SK-N-SH (cell line): ENCODE measurements at regions not wholly inside any gene's neighbourhood (a gene's known extent, or its start where the extent isn't known, plus 50 kb on each side); places are given as distances from the start of the nearest gene placed in this dataset.
A peak's percentile ranks its signal among the peaks of the same experiment; 100 is the strongest.

Source experiments
- CTCF ChIA-PET: fragments of 300-600, 350-600 bp; formaldehyde crosslinking; extraction: SDS; loops from one replicate; lab custom pipeline; 2021; lab: Yijun Ruan, JAX
- POLR2A ChIA-PET: fragments of 350-600 bp; sonication (Branson Sonifier 250); formaldehyde crosslinking; extraction: SDS; loops from one replicate; lab custom pipeline; 2020; ENCODE audit warnings: antibody characterized with exemption, inconsistent platforms; lab: Yijun Ruan, JAX
- DNase-seq: peaks from one replicate; pipeline ENCODE4 v3.0.0; 2012
- H2AFZ ChIP-seq: fragments of 200-600 bp; sonication (generic); 2 replicates; pipeline ENCODE4 v1.8.1; 2016; ENCODE audit warnings: antibody characterized with exemption, mild to moderate bottlenecking, low read depth
- H3F3A ChIP-seq: fragments of 200-600 bp; sonication (generic); replicated peaks from 2 replicates; pipeline ENCODE3; 2016; ENCODE audit warnings: antibody characterized with exemption, mild to moderate bottlenecking; ENCODE audit not compliant: insufficient read depth
- H3K27ac ChIP-seq, 2 experiments: fragments of 200-500 bp in 1 of 2; fragments of 200-600 bp in 1 of 2; sonication (Bioruptor generic) in 1 of 2; sonication (generic), shearing (Covaris generic) in 1 of 2; 2 replicates each; pipeline versions ENCODE4 v1.5.1 to v1.6.1; 2014 to 2016; ENCODE audit warnings: low read depth in 2 of 2, inconsistent platforms in 1 of 2, low read length in 1 of 2, mild to moderate bottlenecking in 1 of 2, mixed read lengths in 1 of 2
- H3K27me3 ChIP-seq: fragments of 200-600 bp; sonication (generic), shearing (Covaris generic); 2 replicates; pipeline ENCODE4 v1.6.1; 2016; ENCODE audit warnings: mixed run types; ENCODE audit not compliant: insufficient read depth
- H3K36me3 ChIP-seq, 2 experiments: fragments of 200-500 bp in 1 of 2; fragments of 200-600 bp in 1 of 2; sonication (Bioruptor generic) in 1 of 2; sonication (generic) in 1 of 2; replicated peaks in 1 of 2; 2 replicates each; pipeline versions ENCODE3 to v1.5.1; 2014 to 2016; ENCODE audit warnings: low read length in 1 of 2, mild to moderate bottlenecking in 1 of 2; ENCODE audit not compliant: insufficient read depth in 2 of 2, control insufficient read depth in 1 of 2
- H3K4me1 ChIP-seq, 2 experiments: fragments of 200-500 bp in 1 of 2; fragments of 200-600 bp in 1 of 2; sonication (Bioruptor generic) in 1 of 2; sonication (generic), shearing (Covaris generic) in 1 of 2; 2 replicates each; pipeline versions ENCODE4 v1.5.1 to v1.6.1; 2014 to 2016; ENCODE audit warnings: low read depth in 1 of 2, low read length in 1 of 2, mixed run types in 1 of 2; ENCODE audit not compliant: insufficient read depth in 2 of 2, control insufficient read depth in 1 of 2
- H3K4me2 ChIP-seq: fragments of 200-600 bp; sonication (generic), shearing (Covaris generic); 2 replicates; pipeline ENCODE4 v1.6.1; 2017; ENCODE audit warnings: mixed run types
- H3K4me3 ChIP-seq, 2 experiments: fragments of 200-500 bp in 1 of 2; fragments of 200-600 bp in 1 of 2; sonication (Bioruptor generic) in 1 of 2; sonication (generic), shearing (Covaris generic) in 1 of 2; 2 replicates each; pipeline versions ENCODE4 v1.5.1 to v1.8.1; 2014 to 2016; ENCODE audit warnings: low read depth in 2 of 2, inconsistent platforms in 1 of 2, low read length in 1 of 2, mild to moderate bottlenecking in 1 of 2, mixed read lengths in 1 of 2, moderate library complexity in 1 of 2
- H3K79me2 ChIP-seq: fragments of 200-600 bp; sonication (generic); 2 replicates; pipeline ENCODE4 v1.8.1; 2017; ENCODE audit warnings: mild to moderate bottlenecking; ENCODE audit not compliant: insufficient read depth
- H3K9ac ChIP-seq: fragments of 200-600 bp; sonication (generic); 2 replicates; pipeline ENCODE4 v1.6.1; 2017; ENCODE audit warnings: mixed run types
- H3K9me2 ChIP-seq: fragments of 200-600 bp; sonication (generic); 2 replicates; pipeline ENCODE4 v1.6.1; 2017; ENCODE audit warnings: mixed run types
- H3K9me3 ChIP-seq: fragments of 200-600 bp; sonication (generic); 2 replicates; pipeline ENCODE4 v1.6.1; 2017; ENCODE audit warnings: mixed run types, mild to moderate bottlenecking, moderate library complexity
- H4K20me1 ChIP-seq: fragments of 200-600 bp; sonication (generic); 2 replicates; pipeline ENCODE4 v1.6.1; 2017; ENCODE audit warnings: mild to moderate bottlenecking, mixed run types; ENCODE audit not compliant: insufficient read depth
- CHD2 ChIP-seq: fragments of 150-350 bp; IDR thresholded peaks from 2 replicates; pipeline ENCODE4 v1.6.1; 2018; ENCODE audit warnings: low read length; ENCODE audit not compliant: partially characterized antibody
- EP300 ChIP-seq, 2 experiments: IDR thresholded peaks; 2 replicates each; pipeline versions ENCODE4 v1.4.0 to v1.6.1; 2012; ENCODE audit warnings: borderline replicate concordance in 1 of 2, low read depth in 1 of 2, low read length in 1 of 2
- EZH2phosphoT487 ChIP-seq: fragments of 200-600 bp; sonication (generic); IDR thresholded peaks from 2 replicates; pipeline ENCODE4 v1.6.1; 2017; ENCODE audit warnings: low read depth, mixed run types, mild to moderate bottlenecking, antibody characterized with exemption, moderate library complexity, borderline replicate concordance
- FOSL2 ChIP-seq: IDR thresholded peaks from 2 replicates; pipeline ENCODE4 v1.4.0; 2012; ENCODE audit warnings: low read depth, mild to moderate bottlenecking, moderate library complexity, borderline replicate concordance
- GATA2 ChIP-seq: sonication (generic); formaldehyde crosslinking; IDR thresholded peaks from 2 replicates; pipeline ENCODE4 v1.5.0; 2020; ENCODE audit warnings: mild to moderate bottlenecking, missing genetic modification reagents
- IRF3 ChIP-seq: fragments of 150-350 bp; IDR thresholded peaks from 2 replicates; pipeline ENCODE4 v1.6.1; 2016; ENCODE audit warnings: mild to moderate bottlenecking, low read depth, low read length
- MAX ChIP-seq: IDR thresholded peaks from 2 replicates; pipeline ENCODE4 v1.4.0; 2012; ENCODE audit warnings: low read depth
- MXI1 ChIP-seq: IDR thresholded peaks from 2 replicates; pipeline ENCODE4 v1.6.1; 2012; ENCODE audit warnings: mild to moderate bottlenecking, low read depth, low read length, improper control_type of control experiment
- POLR2AphosphoS5 ChIP-seq: IDR thresholded peaks from 2 replicates; pipeline ENCODE4 v1.6.1; 2012; ENCODE audit warnings: low read depth, low read length
- RAD21 ChIP-seq: IDR thresholded peaks from 2 replicates; pipeline ENCODE4 v1.6.1; 2012; ENCODE audit warnings: mild to moderate bottlenecking, low read length
- SMC3 ChIP-seq: IDR thresholded peaks from 2 replicates; pipeline ENCODE4 v1.6.1; 2012; ENCODE audit warnings: low read depth, low read length, improper control_type of control experiment
- TCF12 ChIP-seq: IDR thresholded peaks from 2 replicates; pipeline ENCODE4 v1.4.0; 2012
- WGBS: methylation state at CpG from one replicate; pipeline ENCODE4 v1.1.6; 2017; ENCODE audit warnings: low lambda C conversion rate; 5-methylcytosine and 5-hydroxymethylcytosine counted together
- TF ChIP-seq, protein P1 (sequence below): fragments of 200-600 bp; sonication (generic); IDR thresholded peaks from 2 replicates; pipeline ENCODE4 v1.6.1; 2017; ENCODE audit warnings: antibody characterized with exemption, mild to moderate bottlenecking, moderate library complexity
- TF ChIP-seq, protein P2 (sequence below): IDR thresholded peaks from 2 replicates; pipeline ENCODE4 v1.4.0; 2012; ENCODE audit warnings: low read depth, borderline replicate concordance
- TF ChIP-seq, protein P3 (sequence below): IDR thresholded peaks from 2 replicates; pipeline ENCODE4 v1.4.0; 2012; ENCODE audit warnings: low read depth, borderline replicate concordance

- Histone ChIP-seq H3K79me2 (no peaks in the 10 kb centered on the region), H3K9me3 (no peaks in the 10 kb centered on the region; the same call in 1 of the 2 replicates), H3K4me3 (no peak overlapping the region; a peak in 1 of 4 replicates), H3K36me3 (no peaks in the 10 kb centered on the region), H3K9ac (no peak overlapping the region), H4K20me1 (no peaks in the 10 kb centered on the region), H3K27ac (no peak overlapping the region), H2AFZ (no peak overlapping the region), H3K9me2 (no peaks in the 10 kb centered on the region), H3K4me2 (no peak overlapping the region), H3F3A (no peaks in the 10 kb centered on the region), H3K4me1 (no peaks in the 10 kb centered on the region), H3K27me3 (no peaks in the 10 kb centered on the region)
- DNase-seq, result peak; percentile 52
- TF ChIP-seq RAD21 (peak; percentile 68), GATA2 (CRISPR knock-in tag) (no peak), MAX (no peak), SMC3 (peak; percentile 48), EP300 (IDR thresholded peaks at IDR 0.05; ENCODE audit: borderline replicate concordance in 1 of 2, low read depth in 1 of 2, low read length in 1 of 2) (no peak), CHD2 (no peak)
- TF ChIP-seq, protein P1, sequence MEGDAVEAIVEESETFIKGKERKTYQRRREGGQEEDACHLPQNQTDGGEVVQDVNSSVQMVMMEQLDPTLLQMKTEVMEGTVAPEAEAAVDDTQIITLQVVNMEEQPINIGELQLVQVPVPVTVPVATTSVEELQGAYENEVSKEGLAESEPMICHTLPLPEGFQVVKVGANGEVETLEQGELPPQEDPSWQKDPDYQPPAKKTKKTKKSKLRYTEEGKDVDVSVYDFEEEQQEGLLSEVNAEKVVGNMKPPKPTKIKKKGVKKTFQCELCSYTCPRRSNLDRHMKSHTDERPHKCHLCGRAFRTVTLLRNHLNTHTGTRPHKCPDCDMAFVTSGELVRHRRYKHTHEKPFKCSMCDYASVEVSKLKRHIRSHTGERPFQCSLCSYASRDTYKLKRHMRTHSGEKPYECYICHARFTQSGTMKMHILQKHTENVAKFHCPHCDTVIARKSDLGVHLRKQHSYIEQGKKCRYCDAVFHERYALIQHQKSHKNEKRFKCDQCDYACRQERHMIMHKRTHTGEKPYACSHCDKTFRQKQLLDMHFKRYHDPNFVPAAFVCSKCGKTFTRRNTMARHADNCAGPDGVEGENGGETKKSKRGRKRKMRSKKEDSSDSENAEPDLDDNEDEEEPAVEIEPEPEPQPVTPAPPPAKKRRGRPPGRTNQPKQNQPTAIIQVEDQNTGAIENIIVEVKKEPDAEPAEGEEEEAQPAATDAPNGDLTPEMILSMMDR, result peak; percentile 88
- ChIA-PET POLR2A (no interaction called here), CTCF (interaction anchor here (0.6 to 2.9 kb wide), 32 partner anchors 10 to 178 kb away, joined by 3 to 25 read pairs (median 5); no protein-coding TSS in a partner anchor)
- WGBS, result 5% methylated on average over 8 of the region's 8 CpGs
These were observed 579.5 kb downstream of the UQCRFS1 start for GRCh38 chr19:28633319-28634018.

- Histone ChIP-seq H2AFZ (no peak overlapping the region), H3K9me3 (peaks cover 2% of the 10 kb centered on the region; the same call in 1 of the 2 replicates), H3F3A (no peaks in the 10 kb centered on the region), H3K36me3 (no peaks in the 10 kb centered on the region)
- WGBS, result 0% methylated on average over 2 of the region's 7 CpGs
- POLR2A ChIA-PET, result no interaction called here
- TF ChIP-seq, protein P2, sequence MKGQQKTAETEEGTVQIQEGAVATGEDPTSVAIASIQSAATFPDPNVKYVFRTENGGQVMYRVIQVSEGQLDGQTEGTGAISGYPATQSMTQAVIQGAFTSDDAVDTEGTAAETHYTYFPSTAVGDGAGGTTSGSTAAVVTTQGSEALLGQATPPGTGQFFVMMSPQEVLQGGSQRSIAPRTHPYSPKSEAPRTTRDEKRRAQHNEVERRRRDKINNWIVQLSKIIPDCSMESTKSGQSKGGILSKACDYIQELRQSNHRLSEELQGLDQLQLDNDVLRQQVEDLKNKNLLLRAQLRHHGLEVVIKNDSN, result no peak
- TF ChIP-seq EZH2phosphoT487 (no peak), TCF12 (no peak), POLR2AphosphoS5 (no peak), IRF3 (no peak), FOSL2 (no peak), MXI1 (no peak), RAD21 (no peak), CHD2 (no peak)
- TF ChIP-seq, protein P3, sequence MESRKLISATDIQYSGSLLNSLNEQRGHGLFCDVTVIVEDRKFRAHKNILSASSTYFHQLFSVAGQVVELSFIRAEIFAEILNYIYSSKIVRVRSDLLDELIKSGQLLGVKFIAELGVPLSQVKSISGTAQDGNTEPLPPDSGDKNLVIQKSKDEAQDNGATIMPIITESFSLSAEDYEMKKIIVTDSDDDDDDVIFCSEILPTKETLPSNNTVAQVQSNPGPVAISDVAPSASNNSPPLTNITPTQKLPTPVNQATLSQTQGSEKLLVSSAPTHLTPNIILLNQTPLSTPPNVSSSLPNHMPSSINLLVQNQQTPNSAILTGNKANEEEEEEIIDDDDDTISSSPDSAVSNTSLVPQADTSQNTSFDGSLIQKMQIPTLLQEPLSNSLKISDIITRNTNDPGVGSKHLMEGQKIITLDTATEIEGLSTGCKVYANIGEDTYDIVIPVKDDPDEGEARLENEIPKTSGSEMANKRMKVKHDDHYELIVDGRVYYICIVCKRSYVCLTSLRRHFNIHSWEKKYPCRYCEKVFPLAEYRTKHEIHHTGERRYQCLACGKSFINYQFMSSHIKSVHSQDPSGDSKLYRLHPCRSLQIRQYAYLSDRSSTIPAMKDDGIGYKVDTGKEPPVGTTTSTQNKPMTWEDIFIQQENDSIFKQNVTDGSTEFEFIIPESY, result no peak
- TF ChIP-seq, all 33 proteins: peak for 0
- H3K79me2 ChIP-seq, result no peaks in the 10 kb centered on the region
- no peaks in the 10 kb centered on the region for H3K27me3 ChIP-seq
- H3K9me2 ChIP-seq, result no peaks in the 10 kb centered on the region
- CTCF ChIA-PET, result interaction anchor here (1.1 to 2.9 kb wide), 3 partner anchors 11 to 25 kb away, joined by 3 to 25 read pairs (median 24); no protein-coding TSS in a partner anchor
- no peaks in the 10 kb centered on the region for H4K20me1 ChIP-seq
- DNase-seq, result no peak
- H3K9ac ChIP-seq, result no peak overlapping the region
- no peak overlapping the region for H3K4me2 ChIP-seq
- H3K27ac ChIP-seq, result no peak overlapping the region
- no peak overlapping the region for H3K4me3 ChIP-seq
- H3K4me1 ChIP-seq, result no peaks in the 10 kb centered on the region
These were observed 580.4 kb downstream of the UQCRFS1 start for GRCh38 chr19:28632371-28633080.
